B cell (primary cell): ENCODE measurements at regions not wholly inside any gene's neighbourhood (a gene's known extent, or its start where the extent isn't known, plus 50 kb on each side); places are given as distances from the start of the nearest gene placed in this dataset.

Experiments
- ATAC-seq: fragments of 200-7000 bp; cut with Tn5 transposase; one replicate; pipeline ENCODE4 v1.10.0; 2021; ENCODE audit warnings: low read depth, mild to moderate bottlenecking, moderate number of reproducible peaks, moderate library complexity
- CTCF ChIA-PET: fragments of 350-600 bp; sonication (Branson Sonifier 250); formaldehyde crosslinking; loops from one replicate; lab custom pipeline; 2021; ENCODE audit warnings: antibody characterized with exemption, inconsistent platforms; lab: Charles Lee
- POLR2A ChIA-PET: fragments of 350-600 bp; sonication (Branson Sonifier 250); formaldehyde crosslinking; loops from one replicate; lab custom pipeline; 2021; ENCODE audit warnings: antibody characterized with exemption; lab: Charles Lee
- DNase-seq: peaks from one replicate; pipeline ENCODE4 v3.0.0; 2013
- H2AFZ ChIP-seq: 2 replicates; pipeline ENCODE4 v1.6.1; 2012; ENCODE audit warnings: mild to moderate bottlenecking, low read depth, low read length; ENCODE audit not compliant: insufficient read depth, poor library complexity, severe bottlenecking
- H3K27ac ChIP-seq, 2 donors: 1 replicate in 1 of 2; 2 replicates in 1 of 2; pipeline ENCODE4 v1.5.1; 2012 to 2013; ENCODE audit warnings: low read length in 2 of 2, mild to moderate bottlenecking in 2 of 2, moderate library complexity in 1 of 2
- H3K27me3 ChIP-seq, 4 experiments: fragments of 200-600 bp in 1 of 4; sonication (generic) in 1 of 4; replicated peaks in 1 of 4; 1 replicate in 2 of 4; 2 replicates in 2 of 4; pipeline versions ENCODE4 v1.6.1 to v1.7.0; 2013 to 2016; ENCODE audit warnings: low read length in 3 of 4, mild to moderate bottlenecking in 2 of 4, mixed read lengths in 1 of 4, moderate library complexity in 1 of 4; ENCODE audit not compliant: insufficient read depth in 4 of 4, control insufficient read depth in 3 of 4; ENCODE audit errors: control extremely low read depth in 1 of 4
- H3K36me3 ChIP-seq, 2 experiments: replicated peaks in 1 of 2; 1 replicate in 1 of 2; 2 replicates in 1 of 2; pipeline versions ENCODE4 v1.6.1 to v1.7.1; 2013; ENCODE audit warnings: low read length in 1 of 2; ENCODE audit not compliant: insufficient read depth in 2 of 2, control insufficient read depth in 1 of 2; ENCODE audit errors: control extremely low read depth in 1 of 2, extremely low read depth in 1 of 2
- H3K4me1 ChIP-seq, 2 donors: fragments of 200-600 bp in 1 of 2; sonication (generic) in 1 of 2; 1 replicate in 1 of 2; 2 replicates in 1 of 2; pipeline versions ENCODE4 v1.5.1 to v1.6.1; 2013 to 2017; ENCODE audit warnings: low read length in 2 of 2; ENCODE audit not compliant: control insufficient read depth in 2 of 2, insufficient read depth in 2 of 2
- H3K4me2 ChIP-seq: replicated peaks from 2 replicates; pipeline ENCODE3; 2012; ENCODE audit warnings: mild to moderate bottlenecking, low read depth, low read length; ENCODE audit not compliant: poor library complexity, severe bottlenecking
- H3K4me3 ChIP-seq, 5 experiments: fragments of 200-600 bp in 1 of 5; sonication (generic) in 1 of 5; 1 replicate in 3 of 5; 2 replicates in 2 of 5; pipeline versions ENCODE4 v1.5.1 to v1.7.0; 2011 to 2016; ENCODE audit warnings: low read length in 4 of 5, mild to moderate bottlenecking in 4 of 5, low read depth in 2 of 5, control low read depth in 1 of 5, moderate library complexity in 1 of 5; ENCODE audit not compliant: insufficient read depth in 1 of 5; ENCODE audit errors: control extremely low read depth in 1 of 5, extremely low read depth in 1 of 5
- H3K79me2 ChIP-seq: fragments of 200-600 bp; sonication (generic); one replicate; pipeline ENCODE4 v1.6.0; 2016; ENCODE audit warnings: low read length; ENCODE audit not compliant: control insufficient read depth, insufficient read depth
- H3K9ac ChIP-seq: fragments of 200-600 bp; sonication (generic); 2 replicates; pipeline ENCODE4 v1.6.1; 2017; ENCODE audit warnings: mild to moderate bottlenecking, low read length, moderate library complexity
- H3K9me3 ChIP-seq, 3 donors: one replicate each; pipeline versions ENCODE4 v1.6.1 to v1.7.1; 2013; ENCODE audit warnings: low read length in 2 of 3; ENCODE audit not compliant: control insufficient read depth in 2 of 3, insufficient read depth in 1 of 3; ENCODE audit errors: control extremely low read depth in 1 of 3
- H4K20me1 ChIP-seq: 2 replicates; pipeline ENCODE4 v1.6.0; 2012; ENCODE audit warnings: mild to moderate bottlenecking, low read length; ENCODE audit not compliant: insufficient read depth, control insufficient read depth, poor library complexity, severe bottlenecking
- H3K27ac Mint-ChIP-seq: one replicate; pipeline ENCODE4 v1.8.0; 2021; ENCODE audit warnings: mixed read lengths
- H3K27me3 Mint-ChIP-seq: one replicate; pipeline ENCODE4 v1.8.0; 2021; ENCODE audit warnings: mixed read lengths
- H3K4me1 Mint-ChIP-seq: one replicate; pipeline ENCODE4 v1.8.0; 2021; ENCODE audit warnings: mixed read lengths
- H3K4me3 Mint-ChIP-seq: one replicate; pipeline ENCODE4 v1.8.0; 2021; ENCODE audit warnings: mixed read lengths
- H3K9me3 Mint-ChIP-seq: one replicate; pipeline ENCODE4 v1.8.0; 2022; ENCODE audit warnings: mixed read lengths; ENCODE audit not compliant: insufficient read depth
- CTCF ChIP-seq: fragments of 200-600 bp; IDR thresholded peaks from one replicate; pipeline ENCODE4 v1.8.0; 2022; ENCODE audit warnings: antibody characterized with exemption, mild to moderate bottlenecking
- EZH2 ChIP-seq: IDR thresholded peaks from 2 replicates; pipeline ENCODE4 v1.6.1; 2012; ENCODE audit warnings: borderline replicate concordance, low read depth, mild to moderate bottlenecking, moderate library complexity, low read length; ENCODE audit not compliant: insufficient read depth, poor library complexity, severe bottlenecking
- WGBS: methylation state at CpG from one replicate; pipeline ENCODE4 v1.1.5; 2013; ENCODE audit warnings: missing lambda C conversion rate; ENCODE audit not compliant: insufficient coverage; 5-methylcytosine and 5-hydroxymethylcytosine counted together
- intact Hi-C: fragments of 100-400 bp; cut with micrococcal nuclease; formaldehyde crosslinking; loops from one replicate; pipeline ENCODE4 v1.10.0; 2022

GRCh38 chr12:94071258-94071657 is 77.1 kb upstream of the PLXNC1 start:
- Histone ChIP-seq H3K4me2 (no peak overlapping the region), H3K36me3 (no peaks in the 10 kb centered on the region), H4K20me1 (no peaks in the 10 kb centered on the region), H2AFZ (no peak overlapping the region), H3K79me2 (no peaks in the 10 kb centered on the region), H3K9ac (no peak overlapping the region), H3K4me3 (no peak overlapping the region), H3K9me3 (no peaks in the 10 kb centered on the region), H3K4me1 (no peaks in the 10 kb centered on the region), H3K27me3 (no peaks in the 10 kb centered on the region), H3K27ac (no peak overlapping the region)
- ATAC-seq (no peak), DNase-seq (no peak)
- CTCF ChIA-PET, result no interaction called here
- POLR2A ChIA-PET, result no interaction called here
- TF ChIP-seq EZH2 (no peak), CTCF (no peak)
- Mint-ChIP-seq H3K27ac (no peak overlapping the region), H3K4me3 (no peak overlapping the region), H3K9me3 (no peaks in the 10 kb centered on the region), H3K27me3 (peaks cover 23% of the 10 kb centered on the region), H3K4me1 (no peaks in the 10 kb centered on the region)
- intact Hi-C loops, result no loop called here
- WGBS, result 25% methylated on average over 1 of the region's 2 CpGs

- H3K79me2 ChIP-seq, result no peaks in the 10 kb centered on the region
- no peaks in the 10 kb centered on the region for H3K36me3 ChIP-seq
- no peak overlapping the region for H3K27ac Mint-ChIP-seq
- no peak overlapping the region for H3K4me3 ChIP-seq
- no peak overlapping the region for H3K4me2 ChIP-seq
- ChIA-PET POLR2A (no interaction called here), CTCF (interaction anchor here (1.0 kb wide), 1 partner anchor 571 kb away, joined by 4 read pairs; no protein-coding TSS in a partner anchor)
- DNase-seq (no peak), ATAC-seq (no peak)
- peaks cover 0 to 7% (median 0%) of the 10 kb centered on the region in 4 experiments for H3K27me3 ChIP-seq
- no peak overlapping the region for H3K9ac ChIP-seq
- H3K4me1 ChIP-seq, result no peaks in the 10 kb centered on the region
- no peak for TF ChIP-seq CTCF
- TF ChIP-seq EZH2, result no peak
- H4K20me1 ChIP-seq, result no peaks in the 10 kb centered on the region
- H3K4me3 Mint-ChIP-seq, result no peak overlapping the region
- no peaks in the 10 kb centered on the region for H3K4me1 Mint-ChIP-seq
- H2AFZ ChIP-seq, result no peak overlapping the region
- WGBS, result 85% methylated on average over 8 of the region's 9 CpGs
- no peaks in the 10 kb centered on the region for H3K9me3 Mint-ChIP-seq
- no peak overlapping the region for H3K27ac ChIP-seq
- intact Hi-C loops, result no loop called here
- H3K9me3 ChIP-seq, result no peaks in the 10 kb centered on the region
- H3K27me3 Mint-ChIP-seq, result peaks cover 33% of the 10 kb centered on the region
Measured at GRCh38 chr12:94073441-94074051, 74.8 kb upstream of the PLXNC1 start.
